GM19324 (cell line): ENCODE measurements at regions not wholly inside any gene's neighbourhood (a gene's known extent, or its start where the extent isn't known, plus 50 kb on each side); places are given as distances from the start of the nearest gene placed in this dataset.

Source experiments
- ATAC-seq: cut with Tn5 transposase; IDR thresholded peaks from one replicate; pipeline ENCODE4 v1.9.1; 2021; ENCODE audit warnings: mild to moderate bottlenecking, moderate library complexity; ENCODE audit not compliant: unreplicated experiment, low FRiP score

DNA sequence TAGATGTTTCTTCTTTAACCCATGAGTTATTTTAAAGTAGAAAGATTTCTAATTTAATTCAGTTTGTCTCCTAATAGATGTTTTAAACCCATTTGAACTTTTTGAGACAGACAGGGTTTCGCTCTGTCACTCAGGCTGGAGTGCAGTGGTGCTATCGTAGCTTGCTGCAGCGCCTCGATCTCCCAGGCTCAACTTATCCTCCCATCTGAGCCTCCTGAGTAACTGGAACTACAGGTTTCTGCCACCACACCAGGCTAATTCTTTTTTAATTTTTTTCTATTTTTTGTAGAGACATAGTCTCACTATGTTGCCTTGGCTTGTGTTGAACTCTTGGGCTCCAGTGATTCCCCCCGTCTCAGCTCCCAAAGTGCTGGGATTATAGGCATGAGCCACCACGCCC is 53.0 kb upstream of the RAB18 start:
- no peak for ATAC-seq

DNA sequence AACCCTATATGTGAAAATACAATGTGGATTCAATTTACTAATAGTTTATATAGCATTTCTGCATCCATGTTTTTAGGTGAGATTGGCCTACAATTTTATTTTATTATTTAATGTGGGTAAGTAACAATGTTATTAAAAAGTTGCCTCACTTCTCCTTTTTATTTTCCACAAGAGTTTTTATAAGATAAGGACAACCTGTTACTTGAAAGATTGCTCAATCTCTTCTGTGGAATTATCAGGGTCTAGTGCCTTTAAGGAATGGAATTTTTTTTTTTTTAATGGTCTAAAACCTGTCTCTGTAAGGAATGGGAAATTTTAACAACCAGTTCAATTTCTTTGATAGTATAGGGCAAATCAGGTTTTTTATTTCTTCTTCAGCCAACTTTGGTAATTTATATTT is 53.9 kb upstream of the RAB18 start:
- ATAC-seq: no peak

GRCh38 chr10:27449571-27449970 is 54.5 kb upstream of the RAB18 start:
- ATAC-seq: no peak

DNA sequence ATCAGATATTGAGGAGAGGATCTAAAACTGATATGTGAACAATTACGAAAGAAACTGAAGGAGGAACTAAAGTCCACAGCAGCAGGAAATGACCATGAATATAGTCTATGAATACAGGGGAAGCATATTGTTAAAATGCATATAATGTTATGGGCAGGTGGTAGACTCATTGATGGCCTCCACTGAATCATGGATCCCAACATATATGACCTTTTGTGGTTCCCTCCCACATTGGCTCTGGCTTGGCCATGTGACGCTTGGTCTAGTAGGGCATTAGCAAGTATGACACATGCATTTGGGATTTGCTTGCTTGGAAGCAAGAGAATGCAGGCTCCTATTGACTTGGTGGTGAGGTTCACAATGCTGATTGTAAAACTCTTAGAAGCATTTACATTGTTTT is 55.2 kb upstream of the RAB18 start:
- ATAC-seq: no peak

DNA sequence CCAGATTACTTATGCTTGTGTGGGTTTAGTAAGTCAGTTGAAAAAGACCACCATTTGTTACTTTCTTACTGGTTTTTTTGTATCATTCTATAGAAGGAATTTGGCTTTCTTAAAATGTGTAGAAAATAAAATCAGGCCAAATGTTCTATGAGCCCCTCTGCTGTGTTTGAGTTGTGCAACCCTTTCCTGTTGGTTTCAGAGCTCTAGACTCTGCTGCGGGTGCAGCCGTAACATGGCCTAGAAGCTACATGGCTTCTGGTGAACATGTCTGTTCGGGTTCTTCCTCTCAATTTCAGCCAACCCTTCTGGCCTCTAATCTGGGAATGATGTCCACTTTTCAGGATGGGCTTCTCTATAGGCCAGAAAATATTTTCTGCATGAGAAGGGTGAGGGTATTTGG is 56.6 kb upstream of the RAB18 start:
- ATAC-seq: no peak

DNA sequence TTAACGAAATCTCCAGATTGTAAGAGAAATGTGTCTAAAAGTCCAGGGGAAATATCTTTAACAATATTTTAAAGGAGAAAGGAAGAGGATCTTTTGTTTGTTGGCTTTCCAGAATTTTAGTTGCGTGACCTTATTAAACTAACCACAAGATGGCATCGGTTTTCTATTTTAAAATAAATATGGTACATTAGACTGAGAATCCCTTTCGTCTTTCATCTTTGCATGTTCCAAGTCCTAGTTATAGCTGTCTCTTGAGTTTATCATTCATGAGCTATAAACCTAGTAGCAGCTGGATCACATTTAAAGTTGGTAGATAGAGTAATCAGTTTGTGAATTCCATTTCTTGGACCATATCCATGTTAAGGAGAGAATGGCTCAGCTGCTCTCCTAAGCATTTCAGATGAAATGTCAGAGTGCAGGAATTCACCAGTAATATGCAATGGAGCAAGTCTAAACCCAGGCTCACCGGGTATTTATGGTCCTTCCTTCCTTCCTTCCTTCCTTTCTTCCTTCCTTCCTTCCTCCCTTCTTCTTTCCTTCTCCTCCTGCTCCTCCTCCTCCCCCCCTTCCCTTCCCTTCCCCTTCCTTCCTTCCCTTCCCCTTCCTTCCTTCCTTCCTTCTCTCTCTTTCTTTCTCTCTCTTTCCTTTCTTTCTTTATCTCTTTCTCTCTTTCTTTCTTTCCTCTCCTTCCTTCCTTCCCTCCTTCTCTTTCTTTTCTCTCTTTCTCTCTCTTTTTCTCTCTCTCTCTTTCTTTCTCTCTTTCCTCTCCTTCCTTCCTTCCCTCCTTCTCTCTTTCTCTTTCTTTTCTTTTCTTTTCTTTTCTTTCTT is 57.8 kb upstream of the RAB18 start:
- no peak for ATAC-seq

DNA sequence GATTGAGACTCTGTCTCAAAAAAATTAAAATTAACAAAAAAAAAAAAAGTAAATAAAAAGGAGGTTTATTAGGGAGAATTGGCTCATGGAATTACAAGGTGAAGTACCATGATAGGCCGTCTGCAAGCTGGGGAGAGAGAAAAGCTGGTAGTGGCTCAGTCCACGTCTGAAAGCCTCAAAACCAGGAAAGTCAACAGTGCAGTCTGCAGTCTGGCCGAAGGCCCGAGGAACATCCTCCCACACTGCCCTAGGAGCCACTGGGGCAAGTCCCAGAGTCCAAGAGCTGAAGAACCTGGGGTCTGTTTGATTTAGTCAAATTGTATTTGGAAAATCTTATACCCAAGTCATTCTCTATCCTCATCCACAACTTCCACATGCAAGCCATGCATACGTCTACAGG is 59.0 kb upstream of the RAB18 start:
- no peak for ATAC-seq

GRCh38 chr10:27440478-27440877 is 63.6 kb upstream of the RAB18 start:
- ATAC-seq: no peak

DNA sequence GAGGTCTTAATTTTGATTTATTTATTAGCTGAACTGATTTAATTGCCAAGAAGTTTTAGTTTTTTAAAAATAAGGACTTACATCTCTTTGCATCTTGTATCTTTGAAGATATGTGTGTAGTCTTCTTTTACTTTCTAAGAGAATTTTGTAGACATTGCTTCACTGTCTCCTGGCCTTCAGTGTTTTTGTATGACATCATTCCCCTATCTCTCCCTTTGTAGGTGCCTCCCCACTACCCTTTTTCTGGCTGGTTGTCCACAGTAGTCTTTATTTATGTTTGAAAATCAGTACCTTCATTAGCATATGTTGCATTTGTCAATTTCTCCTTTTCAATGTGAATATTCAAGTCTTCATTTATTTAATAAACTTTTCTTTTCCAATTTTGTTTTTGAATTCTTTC is 64.1 kb upstream of the RAB18 start:
- no peak for ATAC-seq

GRCh38 chr10:27439101-27439500 is 65.0 kb upstream of the RAB18 start:
- ATAC-seq: no peak

- no peak for ATAC-seq
Observed at GRCh38 chr10:27437775-27438174, 66.3 kb upstream of the RAB18 start.

GRCh38 chr10:27436710-27437109 is 67.4 kb upstream of the RAB18 start:
- ATAC-seq: no peak

DNA sequence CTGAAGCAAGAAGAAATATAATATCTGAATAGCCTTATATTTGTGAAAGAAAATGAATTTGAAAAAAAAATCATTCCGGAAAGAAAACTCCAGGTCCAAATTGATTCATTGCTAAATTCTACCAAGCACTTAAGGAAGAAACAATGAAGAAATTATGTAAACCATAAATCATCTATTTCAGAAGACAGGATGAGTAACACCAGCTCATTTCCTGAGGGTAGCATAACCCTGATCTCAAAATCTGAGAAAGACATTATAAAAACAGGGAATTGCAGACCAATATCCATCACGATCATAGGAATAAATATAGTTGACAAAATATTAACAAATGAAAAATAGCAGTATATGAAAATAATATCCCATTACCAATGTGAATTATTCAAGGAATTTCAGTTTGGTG is 70.1 kb upstream of the RAB18 start:
- no peak for ATAC-seq

DNA sequence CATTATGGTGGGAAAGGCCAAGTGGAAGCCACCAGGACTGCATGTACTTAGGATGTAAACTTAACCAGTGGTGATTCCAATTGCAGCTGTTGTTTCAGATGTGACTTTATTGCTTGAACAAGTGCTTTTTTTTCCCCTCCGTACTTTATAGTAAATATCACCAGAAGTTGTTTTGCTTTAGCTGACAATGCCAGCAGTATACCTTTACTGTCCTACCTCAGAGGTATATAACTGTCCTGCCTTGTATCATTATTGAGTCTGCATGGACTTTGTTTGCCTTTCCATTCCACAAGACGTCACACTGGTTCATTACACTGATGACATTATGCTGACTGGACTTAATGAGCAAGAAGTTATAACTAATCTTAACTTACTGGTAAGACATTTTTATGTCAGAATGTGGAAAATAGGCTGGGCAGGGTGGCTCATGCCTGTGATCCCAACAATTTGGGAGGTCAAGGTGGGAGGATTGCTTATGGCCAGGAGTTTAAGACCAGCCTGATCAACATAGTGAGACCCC is 77.1 kb upstream of the RAB18 start:
- ATAC-seq: no peak

GRCh38 chr10:27413831-27414348 is 90.2 kb upstream of the RAB18 start:
- ATAC-seq: no peak

GRCh38 chr10:27413387-27413786 is 90.7 kb upstream of the RAB18 start:
- ATAC-seq: no peak

DNA sequence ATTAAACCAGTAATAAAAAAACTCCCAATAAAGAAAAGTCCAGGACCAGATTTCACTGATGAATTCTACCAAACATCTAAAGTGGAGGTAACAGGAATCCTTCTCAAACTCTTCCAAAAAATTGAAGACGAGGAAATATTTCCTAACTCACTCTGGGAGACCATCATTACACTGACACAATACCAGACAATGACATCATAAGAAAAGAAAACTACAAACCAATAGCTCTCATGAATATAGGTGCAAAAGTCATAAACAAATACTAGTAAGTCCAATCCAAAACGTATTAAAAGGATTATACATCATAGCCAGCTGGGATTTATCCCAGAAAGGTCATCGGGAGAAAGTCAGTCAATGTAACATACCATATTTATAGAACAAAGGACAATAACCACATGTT is 94.0 kb upstream of the RAB18 start:
- no peak for ATAC-seq

DNA sequence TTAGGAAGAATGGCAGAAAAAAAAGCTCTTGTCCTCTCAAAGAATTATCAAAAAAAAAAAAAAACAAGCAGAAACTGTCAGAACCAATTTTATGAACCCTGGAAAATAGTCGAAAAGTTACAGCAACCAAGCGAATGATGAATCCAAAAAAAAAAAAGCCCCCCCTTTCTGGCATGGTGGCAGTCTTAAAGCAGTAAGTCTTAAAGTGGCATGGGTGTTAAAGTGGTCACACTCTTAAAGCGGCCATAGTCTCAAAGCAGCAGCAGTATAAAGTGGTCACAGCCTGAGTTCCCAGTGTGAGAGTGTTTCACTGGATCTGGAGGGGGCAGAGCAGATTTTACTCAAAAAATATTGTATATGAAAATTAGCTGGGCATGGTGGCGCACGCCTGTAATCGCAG is 96.8 kb upstream of the RAB18 start:
- no peak for ATAC-seq

DNA sequence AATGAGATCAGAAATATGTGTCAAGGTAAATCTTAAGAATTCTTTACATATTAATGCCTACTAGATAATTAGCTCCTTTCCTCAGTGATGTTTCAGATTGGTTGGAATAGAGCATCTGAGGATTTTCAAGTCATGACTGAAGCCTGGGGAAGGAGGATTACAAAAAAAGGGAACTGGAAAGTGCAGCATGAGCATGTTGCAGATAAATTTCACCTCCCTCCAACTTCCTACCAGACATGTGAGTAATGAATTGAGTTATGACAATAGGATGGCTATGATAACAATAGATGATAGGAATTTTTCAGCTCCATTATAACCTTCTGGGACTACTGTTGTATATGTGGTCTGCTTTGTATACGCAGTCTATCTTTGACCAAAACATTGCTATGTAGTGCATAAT is 104.2 kb upstream of the RAB18 start:
- ATAC-seq: no peak

DNA sequence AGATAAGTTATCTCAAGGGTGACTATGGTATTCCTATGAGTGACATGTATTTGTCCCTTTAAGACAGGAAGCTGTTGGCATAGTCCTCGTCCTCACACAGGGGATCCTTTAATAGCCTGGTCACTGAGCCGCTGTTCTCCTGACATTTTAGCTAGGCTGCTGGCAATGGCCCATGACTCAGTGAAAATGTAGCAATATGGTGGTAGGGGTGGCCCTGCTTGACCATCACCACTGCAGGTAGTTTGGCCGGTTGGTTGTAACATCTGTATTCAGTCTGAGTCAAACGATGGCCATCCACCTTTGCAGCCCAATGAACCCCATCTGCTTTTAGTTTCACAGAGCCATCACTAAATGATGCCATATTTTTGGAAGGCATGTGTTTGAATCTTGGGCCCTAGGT is 110.1 kb upstream of the RAB18 start:
- no peak for ATAC-seq

GRCh38 chr10:27392606-27393005 is 111.5 kb upstream of the RAB18 start:
- no peak for ATAC-seq

DNA sequence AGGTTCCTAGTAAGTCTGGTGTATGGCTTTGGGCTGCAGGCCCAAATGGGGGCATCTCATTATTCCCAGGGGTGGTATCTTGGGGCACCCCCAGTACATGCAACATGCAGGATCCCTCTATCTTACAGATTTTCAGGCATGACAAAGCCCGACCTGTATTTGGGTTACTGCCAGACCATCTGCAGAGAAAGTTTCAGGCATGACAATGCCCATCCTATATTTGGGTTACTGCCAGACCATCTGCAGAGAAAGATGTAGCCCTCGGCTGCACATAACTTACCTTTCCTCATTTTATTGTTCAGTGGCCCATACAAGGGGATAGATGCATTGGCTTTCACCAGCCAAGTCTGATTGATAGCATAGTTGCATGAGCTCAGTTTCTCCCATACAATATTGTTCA is 112.2 kb upstream of the RAB18 start:
- no peak for ATAC-seq
